ENCODE measurements at regions not wholly inside any gene's neighbourhood (a gene's known extent, or its start where the extent isn't known, plus 50 kb on each side); places are given as distances from the start of the nearest gene placed in this dataset.

DNA sequence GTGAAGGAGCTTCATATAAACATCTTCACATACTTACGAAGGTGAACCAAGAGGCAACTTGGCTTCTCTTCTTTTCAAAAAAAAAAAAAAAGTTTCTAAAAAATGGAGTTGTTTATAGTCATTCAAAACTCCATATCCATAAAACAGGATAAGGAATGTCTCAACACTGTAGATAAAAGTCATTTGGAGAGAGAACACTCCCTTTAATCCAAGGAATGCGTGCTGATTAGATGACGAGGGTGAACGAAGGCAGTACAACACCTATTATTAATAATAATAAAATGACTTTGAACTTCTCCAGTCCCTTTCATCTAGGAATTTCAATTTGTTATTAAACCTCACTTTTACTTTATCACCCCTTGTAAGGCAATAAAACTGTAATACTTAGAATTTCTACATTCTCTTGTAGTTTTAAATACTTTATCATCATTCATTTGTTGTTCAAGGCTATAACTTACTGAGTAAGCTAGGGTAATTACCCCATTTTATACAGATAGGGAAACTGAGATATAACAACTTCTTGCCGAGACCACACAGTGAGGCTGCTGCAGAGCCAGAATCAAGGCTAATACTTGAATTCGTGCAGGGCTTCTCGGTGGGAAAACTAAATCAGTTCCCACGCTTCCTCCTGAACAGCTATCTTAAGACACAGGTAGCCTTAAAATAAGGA, 377.1 kb downstream of the EFNA5 start:
- DNase-seq (ENCODE audit: low read depth in 2 of 2): no peak

DNA sequence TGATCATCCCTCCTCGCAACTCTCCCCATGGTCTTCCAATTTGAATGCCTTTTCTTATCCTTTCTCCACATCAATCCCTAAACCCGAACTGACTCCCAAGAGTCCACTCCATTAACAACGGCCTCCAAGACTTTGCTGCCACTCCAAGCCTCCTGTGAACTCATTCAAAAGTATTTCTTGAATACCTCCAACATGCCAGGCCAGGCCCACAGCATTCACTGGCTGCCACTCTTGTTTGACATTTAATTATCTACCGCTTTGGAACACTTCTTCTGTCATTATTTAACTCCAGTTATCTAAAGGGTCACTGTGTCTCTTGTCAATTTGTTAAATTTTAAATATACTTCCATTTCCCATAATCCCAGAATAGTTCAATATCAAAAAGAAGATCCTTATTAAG, 378.9 kb downstream of the EFNA5 start:
- DNase-seq (ENCODE audit: low read depth in 2 of 2): no peak

DNA sequence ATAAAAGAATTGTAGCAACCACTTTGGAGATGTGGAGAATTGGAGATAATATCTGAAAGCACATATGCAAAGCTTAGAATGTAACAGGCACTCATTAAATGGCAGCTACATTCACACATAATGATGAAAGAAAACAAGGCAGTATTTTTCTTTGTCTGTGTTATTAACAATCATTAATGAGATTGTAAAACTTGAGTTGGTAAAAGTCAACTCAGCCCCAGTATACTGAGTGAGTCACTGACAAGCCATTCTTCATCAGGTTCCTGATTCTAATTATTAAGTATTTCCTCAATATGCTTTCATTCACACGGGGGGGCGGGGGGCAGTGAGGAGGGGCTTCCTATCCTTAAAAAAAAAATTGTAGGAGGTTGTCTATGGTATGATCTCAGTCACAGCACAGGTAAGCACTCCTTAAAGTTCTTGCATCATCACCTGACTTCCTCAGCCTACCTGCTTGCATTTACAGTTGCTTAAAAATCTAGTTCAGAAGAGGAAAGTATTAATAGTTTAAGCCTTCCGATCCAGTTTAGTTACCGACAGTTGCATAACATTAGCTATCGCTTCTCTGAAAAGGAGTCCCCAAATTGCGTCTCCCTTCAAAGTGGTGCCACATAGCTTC, 379.8 kb downstream of the EFNA5 start:
- DNase-seq (ENCODE audit: low read depth in 2 of 2): no peak

DNA sequence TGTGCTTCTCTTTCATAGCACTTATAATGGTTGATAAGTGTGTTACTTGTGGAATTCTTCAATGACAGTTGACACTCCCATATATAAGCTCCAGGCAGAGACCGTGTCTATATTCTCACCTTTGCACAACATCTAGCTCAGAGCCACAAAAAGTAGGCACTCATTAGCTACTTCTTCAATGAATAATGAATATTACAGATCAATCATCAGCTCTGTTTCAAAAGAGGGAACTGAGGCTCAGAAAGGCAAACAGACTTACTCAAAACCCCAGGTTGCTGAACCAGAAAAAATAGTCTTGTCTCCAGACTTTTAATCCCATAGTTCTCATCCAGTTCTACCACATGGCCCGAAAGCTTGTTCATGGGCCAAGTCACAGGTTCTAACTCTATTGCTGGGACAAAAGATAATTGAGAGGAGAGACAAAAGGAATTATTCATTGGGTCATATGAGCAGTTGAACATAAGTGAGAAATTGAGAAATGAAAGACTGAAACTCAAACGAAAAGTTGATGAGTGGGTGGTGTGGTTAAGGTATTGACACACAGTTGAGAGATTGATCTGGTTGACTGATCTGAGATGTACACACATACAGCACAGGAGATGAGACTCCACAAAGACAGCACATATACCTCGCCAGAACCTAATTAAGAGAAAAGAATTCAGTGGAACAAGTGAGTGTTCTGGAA, 381.6 kb downstream of the EFNA5 start:
- no peak for DNase-seq (ENCODE audit: low read depth in 2 of 2)

DNA sequence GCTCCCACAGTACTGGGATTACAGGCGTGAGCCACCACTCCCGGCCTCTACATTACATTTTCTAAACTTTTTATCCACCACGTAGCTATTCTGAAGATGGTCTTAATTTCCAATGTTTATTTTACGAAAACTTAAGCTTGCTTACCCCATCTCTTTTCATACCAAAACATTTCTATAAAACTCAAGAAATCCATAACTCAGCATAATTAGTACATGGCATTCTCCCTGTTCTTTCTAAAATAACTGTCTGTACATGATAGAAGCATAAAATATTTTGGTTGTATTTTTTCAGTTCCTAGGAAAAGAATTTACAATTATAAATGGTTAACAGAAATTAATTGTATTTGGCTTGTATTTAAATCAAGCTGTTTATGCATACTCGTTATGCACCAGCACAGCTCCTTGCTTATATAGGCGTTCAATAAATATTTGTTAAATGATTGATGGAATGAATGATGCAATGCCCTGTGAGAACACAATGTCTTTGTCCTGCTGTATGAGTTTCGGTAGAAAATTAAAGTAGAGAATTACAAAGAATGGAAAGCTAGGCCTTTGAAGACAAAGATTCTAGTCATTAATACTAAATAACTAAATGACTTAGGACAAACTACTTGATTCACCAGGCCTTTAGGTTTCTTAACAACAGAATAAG, 384.2 kb downstream of the EFNA5 start:
- no peak for DNase-seq (ENCODE audit: low read depth in 2 of 2)

DNA sequence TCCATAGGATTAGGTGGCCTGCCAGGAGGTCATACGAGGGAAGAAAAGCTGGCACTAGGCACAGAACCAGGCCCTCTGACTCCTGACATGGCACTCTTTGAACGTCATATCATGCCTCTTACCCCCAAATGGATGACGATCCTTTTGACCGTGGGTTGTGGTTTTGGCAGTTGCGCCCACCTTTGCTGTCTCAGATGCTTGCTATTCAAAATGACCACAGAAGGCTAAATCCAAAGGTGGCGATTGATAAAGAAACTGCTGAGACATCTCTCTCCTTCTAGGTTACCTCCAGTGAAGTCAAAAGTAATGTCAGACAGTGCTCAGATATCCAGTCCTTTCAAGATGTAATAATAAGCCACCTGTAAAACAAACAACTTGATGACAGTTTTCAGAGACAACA, 385.0 kb downstream of the EFNA5 start:
- peak; percentile 3 to 12 for DNase-seq (ENCODE audit: low read depth in 2 of 2)

DNA sequence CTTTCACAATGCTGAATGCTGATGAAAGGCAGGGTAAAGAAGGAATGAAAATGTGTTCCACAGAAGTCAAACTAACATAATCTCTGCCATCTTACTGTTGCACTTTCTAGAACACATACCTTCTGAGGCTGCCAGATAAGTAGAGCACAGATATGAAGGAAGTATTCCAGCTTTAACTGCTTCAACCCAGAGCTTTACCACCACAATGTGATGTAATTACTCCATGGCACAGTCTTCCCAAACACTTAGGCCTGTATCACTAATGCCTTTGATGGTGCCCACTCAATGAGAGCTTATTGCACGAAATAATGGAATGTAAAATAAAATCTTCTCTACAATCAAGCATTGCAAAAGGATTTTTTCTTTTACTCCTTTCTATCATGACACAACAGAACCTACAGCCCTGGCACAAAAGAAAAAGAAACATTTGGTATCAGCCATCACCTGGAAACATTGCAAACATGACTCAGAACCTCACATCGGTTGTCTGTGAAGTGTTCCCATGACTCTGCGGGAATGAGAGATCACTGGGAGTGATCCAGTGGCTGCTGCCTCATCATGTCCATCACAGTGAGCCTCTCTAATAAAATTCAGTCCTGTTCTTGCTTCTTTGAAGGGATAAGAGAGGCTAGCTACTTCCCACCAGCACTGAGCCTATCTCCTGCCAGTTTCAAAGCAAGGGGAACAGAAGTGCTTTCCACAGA, 385.8 kb downstream of the EFNA5 start:
- no peak for DNase-seq (ENCODE audit: low read depth in 2 of 2)

DNA sequence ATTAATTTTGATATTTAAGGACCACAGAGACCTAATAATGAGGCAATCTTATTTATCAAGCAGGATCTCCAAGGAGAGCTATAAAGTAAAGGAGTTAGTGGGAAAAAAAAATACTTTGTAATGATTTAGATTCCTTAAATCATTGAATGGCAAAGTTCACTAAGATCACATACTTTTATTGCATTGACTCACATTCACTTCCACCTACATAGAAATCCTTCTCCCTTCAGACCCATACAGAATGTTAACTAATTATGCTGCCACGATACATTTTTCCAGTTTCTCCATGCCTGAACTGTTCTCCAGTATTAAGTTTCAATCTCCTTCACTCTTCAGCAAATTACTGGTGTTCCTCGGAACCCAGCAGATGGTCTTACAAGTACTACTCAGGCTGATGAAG, 388.7 kb downstream of the EFNA5 start:
- no peak for DNase-seq (ENCODE audit: low read depth in 2 of 2)

DNA sequence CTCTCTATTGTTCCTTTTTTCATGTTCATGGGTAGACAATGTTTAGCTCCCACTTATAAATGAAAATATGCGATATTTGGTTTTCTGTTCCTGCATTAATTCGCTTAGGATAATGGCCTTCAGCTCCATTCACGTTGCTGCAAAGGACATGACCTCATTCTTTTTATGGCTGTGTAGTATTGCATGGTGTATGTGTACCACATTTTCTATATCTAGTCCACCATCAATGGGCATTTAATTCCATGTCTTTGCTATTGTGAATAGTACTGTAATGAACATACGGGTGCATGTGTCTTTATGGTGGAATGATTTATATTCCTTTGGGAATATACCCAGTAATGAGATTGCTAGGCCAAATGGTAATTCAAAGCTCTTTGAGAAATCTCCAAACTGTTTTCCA, 392.0 kb downstream of the EFNA5 start:
- DNase-seq (ENCODE audit: low read depth in 2 of 2): no peak

DNA sequence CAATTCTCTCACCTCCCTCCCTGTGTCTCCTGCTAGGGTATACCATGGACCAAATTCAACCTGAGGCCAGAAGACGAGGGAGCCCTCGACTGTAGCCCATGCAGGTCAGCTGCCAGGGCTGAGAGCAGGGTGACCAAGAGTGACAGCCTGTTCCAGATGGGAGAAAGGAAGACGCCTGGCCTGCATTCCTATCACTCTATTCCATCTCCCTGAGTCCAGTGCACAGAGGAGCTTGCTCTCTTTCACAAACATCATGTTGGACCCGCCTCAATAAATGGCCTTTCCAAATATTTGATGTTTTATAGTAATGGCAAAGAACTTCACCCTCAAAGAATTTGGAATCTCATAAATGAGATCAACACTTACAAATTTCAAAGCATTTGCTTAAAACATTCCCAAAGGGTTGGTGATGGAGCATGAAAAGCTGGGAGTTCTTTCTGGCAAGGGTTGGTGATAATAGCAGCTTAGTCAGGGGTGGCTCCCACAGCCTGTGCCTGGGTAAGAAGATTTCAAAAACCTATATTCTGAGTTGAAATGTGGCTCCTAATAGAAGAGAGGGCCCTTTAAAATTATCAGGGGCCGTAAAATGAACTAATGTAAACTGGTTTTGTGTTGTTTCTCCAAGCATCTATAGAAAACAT, 393.1 kb downstream of the EFNA5 start:
- DNase-seq (ENCODE audit: low read depth in 2 of 2): no peak

DNA sequence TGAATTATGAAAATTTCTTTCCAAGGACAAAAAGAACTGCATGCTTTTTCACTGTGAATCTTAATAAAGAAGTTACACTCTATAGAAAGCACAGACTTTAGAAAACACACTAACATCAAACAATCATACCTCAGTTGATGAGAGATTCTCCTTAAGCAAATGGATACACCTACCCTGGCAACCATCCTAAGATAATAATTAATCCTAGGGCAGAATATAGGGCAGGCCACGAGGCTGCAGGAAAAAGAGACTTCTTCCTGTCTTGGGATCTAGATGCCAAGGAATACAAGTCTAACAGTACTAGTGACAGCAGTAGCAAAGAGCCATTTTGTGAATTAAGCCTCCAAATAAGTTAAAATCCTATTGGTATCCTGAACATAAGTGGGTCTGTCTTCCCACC, 395.4 kb downstream of the EFNA5 start:
- no peak for DNase-seq (ENCODE audit: low read depth in 2 of 2)

DNA sequence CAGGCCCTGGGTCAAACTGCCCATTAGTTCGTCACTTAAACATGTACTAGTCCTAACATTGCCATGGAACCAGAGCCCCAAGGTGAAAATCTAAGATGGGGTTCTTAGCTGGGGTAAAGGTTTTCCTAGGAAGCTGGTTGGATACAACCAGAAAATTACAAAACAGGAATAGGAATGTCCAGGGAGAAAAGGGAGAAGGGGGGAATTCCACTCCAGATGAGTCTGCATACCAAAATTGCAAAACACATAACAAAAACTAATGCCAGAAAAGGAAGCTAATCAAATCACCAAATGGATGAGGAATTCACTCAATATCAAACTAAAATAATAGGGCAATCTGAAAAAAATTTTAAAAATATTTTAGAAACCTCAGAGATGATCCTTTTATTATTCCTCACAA, 396.2 kb downstream of the EFNA5 start:
- DNase-seq (ENCODE audit: low read depth in 2 of 2): no peak

DNA sequence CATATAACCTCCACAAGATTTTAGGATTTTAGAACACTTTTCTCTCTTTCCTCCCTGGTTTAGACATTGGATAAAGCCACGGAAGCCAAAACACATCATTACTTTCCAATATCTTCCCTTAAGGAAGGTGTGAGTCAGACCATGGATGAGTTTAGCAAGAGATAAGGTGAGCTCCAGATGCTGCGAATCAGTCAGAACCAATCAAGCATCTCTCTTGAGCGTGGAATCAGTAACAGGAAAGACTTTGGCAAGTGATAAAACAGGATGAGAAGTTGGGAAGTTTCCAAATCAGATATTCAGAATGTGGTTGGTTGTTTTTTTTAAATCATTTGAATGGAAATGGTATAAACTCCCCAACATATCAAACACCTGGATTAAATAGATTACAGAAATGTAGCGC, 397.8 kb downstream of the EFNA5 start:
- no peak for DNase-seq (ENCODE audit: low read depth in 2 of 2)

DNA sequence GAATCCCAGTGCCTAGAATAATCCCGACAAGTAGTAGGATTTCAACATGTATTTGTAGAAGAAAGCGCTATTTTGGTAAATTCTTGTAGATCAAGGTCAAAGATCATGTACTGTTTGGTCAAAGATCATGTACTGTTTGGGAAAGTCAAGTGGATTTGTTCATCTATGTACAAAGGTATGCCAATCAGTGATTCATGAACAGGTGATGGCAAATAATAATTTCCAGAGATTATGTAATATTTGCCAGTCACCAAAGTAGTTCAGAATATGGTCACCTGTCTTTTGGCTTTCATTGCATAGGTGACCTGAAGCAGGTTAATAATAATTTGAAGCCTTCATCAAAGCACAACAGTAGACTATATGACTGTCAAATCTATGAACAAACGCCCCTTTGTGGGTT, 398.2 kb downstream of the EFNA5 start:
- no peak for DNase-seq (ENCODE audit: low read depth in 2 of 2)

DNA sequence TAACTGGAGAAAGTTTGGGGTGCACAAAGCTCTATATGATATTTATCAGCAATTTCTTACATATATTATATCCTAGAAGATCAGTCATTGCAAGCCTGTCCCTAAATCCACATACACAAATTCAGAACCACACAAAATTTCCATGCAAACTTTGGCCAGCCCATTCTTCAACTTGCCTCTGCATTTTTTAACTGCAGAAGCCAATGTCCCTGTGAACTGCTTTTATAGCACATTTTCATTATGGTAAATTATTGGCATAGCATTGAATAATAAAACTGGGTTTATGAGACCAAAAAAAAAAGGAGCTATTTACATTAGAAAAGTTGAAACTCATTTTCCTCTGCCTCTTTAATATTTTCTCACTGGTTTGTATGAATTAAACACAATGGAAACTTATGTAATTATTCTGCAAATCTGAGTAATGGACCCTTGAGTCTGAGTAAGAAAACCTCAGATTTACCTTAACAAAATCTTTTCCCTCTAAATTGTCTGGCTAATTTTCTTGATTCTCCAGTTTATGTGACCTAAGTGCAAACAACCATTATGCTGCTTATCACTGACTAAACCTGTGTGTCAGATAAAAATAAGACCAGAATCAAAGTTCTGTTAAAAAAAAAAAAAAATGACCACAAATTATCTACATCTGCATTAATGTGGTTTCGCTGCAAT, 398.9 kb downstream of the EFNA5 start:
- no peak for DNase-seq (ENCODE audit: low read depth in 2 of 2)

DNA sequence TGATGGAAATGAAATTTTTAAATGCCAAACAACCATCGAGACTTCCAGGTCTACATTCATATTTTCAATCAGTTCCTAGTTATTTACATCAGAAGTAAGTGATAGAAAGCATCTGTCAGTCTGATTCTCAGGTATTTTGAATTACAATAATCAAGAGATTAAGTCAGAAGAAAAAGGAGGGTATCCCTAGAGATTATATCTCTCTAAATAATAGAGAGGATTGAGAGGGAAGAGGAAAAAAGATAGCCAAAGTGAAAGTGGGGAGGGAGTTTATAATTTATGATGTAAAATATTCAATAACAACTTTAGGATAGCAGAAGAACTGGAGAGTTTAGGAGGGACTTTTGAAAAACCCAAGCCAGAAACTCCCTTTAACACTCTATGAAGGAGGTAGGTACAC, 400.2 kb downstream of the EFNA5 start:
- DNase-seq (ENCODE audit: low read depth in 2 of 2): no peak

DNA sequence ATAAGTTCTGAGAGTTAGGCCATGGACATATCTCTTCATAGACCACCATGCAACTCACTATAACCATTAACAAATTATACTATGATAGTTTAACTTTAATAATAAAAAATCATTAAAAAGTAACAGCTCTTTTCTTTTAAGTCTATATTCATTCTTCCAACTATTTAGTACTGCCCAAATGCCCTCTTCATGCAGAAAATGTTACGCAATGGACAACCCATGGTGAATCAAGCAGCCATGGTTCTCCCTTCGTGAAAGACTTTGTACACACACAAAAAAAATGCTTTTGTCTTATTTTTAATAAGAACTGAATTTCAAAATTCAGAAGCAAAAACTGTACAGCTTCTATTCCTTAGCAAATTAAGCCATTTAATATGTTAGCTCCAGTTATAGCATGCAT, 401.1 kb downstream of the EFNA5 start:
- no peak for DNase-seq (ENCODE audit: low read depth in 2 of 2)

DNA sequence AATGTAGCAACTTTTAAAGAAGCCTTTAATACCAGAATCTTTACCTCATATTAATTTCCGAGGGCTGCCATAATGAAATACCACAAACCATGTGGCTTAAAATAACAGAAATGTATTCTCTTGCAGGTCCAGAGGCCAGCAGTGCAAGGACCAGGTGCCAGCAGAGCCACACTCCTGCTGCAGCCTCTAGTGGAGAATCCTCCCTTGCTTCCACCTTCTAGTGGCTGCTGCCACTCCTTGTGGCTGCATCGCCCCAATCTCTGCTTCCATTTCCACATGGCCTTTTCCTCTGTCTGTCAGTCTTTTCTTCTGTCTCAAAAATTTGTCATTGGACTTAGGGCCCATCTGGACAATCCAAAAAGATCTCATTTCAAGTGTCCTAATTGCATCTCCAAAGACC, 401.5 kb downstream of the EFNA5 start:
- no peak for DNase-seq (ENCODE audit: low read depth in 2 of 2)

DNA sequence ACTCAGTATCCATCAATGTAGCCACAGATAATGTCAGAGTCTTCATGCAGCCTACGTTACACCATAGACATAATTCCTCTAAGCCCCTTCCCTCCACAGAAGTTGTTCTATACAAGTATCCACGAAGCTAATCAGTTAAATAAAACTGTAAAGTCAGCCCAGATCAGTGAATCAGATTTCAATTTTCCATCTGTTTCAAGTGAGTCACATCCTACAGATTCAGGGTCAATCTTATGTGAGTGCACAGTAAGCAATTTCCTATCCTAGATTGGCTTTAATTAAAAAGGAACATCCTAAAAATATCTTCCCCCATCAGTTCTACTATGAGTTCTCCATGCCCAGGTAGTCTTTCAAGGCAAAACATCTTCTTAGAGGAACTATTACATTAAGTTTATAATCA, 402.5 kb downstream of the EFNA5 start:
- no peak for DNase-seq (ENCODE audit: low read depth in 2 of 2)

DNA sequence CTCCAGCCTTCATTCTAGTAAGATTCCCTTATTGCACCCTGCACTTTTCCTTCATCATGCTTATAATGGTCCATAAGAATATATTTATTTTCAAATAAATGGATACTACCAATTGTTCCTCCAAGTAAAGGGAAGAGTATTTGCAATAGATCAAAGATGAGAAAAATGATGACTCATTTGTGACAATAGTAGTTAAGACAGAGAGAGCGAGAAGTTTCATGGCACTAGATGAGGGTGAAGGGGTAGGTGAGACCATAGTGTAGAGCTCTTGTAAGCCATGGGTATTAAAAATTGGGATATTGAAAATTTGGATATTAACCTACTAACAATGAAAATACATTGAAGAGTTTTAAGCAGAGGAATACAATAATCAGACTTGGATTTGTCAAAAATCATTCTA, 404.6 kb downstream of the EFNA5 start:
- DNase-seq (ENCODE audit: low read depth in 2 of 2): no peak

DNA sequence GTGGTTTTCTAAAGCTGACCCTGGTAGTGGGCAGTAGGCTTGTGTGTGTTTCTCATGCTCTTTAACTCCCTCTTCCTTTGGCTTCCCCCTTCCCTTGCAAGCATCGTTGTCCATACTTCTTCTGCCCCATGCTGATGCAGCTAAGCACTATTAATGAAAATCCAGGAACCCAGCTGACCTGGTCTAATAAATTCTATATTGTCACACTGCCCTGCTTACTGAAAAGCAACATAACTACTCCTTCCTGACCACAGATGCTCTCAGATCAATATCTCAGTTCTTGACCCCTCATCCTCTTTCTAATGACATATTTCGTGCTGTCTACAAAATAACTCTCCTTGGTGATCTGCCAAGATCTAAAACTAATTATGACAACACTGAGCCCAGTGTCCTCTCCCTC, 405.5 kb downstream of the EFNA5 start:
- no peak for DNase-seq (ENCODE audit: low read depth in 2 of 2)

Data from stimulated activated CD4-positive, alpha-beta T cell treated with anti-CD3 and anti-CD28 coated beads, Interleukin-4, amount 100 ng/mL, for 48 hours (primary cell).